Tibial artery (tissue), 4 donors: ENCODE measurements at regions not wholly inside any gene's neighbourhood (a gene's known extent, or its start where the extent isn't known, plus 50 kb on each side); places are given as distances from the start of the nearest gene placed in this dataset.

Experiments
- DNase-seq, 2 donors: peaks; one replicate each; pipeline ENCODE4 v3.0.0-alpha.2; 2019
- H3K27ac ChIP-seq, 2 donors: fragments of 200-600 bp; sonication (generic) in 1 of 2; 1 replicate in 1 of 2; 2 replicates in 1 of 2; pipeline ENCODE4 v1.5.1; 2018 to 2019; ENCODE audit warnings: mild to moderate bottlenecking in 1 of 2
- H3K27me3 ChIP-seq, 2 donors: fragments of 200-600 bp; sonication (generic) in 1 of 2; one replicate each; pipeline versions ENCODE4 v1.5.1 to v1.6.0; 2016 to 2019
- H3K36me3 ChIP-seq, 3 donors: fragments of 200-600 bp; sonication (generic) in 2 of 3; one replicate each; pipeline ENCODE4 v1.5.1; 2016 to 2019; ENCODE audit warnings: mild to moderate bottlenecking in 2 of 3
- H3K4me1 ChIP-seq, 4 donors: fragments of 200-600 bp; sonication (generic) in 2 of 4; 1 replicate in 3 of 4; 2 replicates in 1 of 4; pipeline ENCODE4 v1.5.1; 2016 to 2019
- H3K4me3 ChIP-seq, 2 donors: fragments of 200-600 bp; sonication (generic) in 1 of 2; 1 replicate in 1 of 2; 2 replicates in 1 of 2; pipeline ENCODE4 v1.5.1; 2018 to 2019; ENCODE audit warnings: mild to moderate bottlenecking in 2 of 2
- H3K9me3 ChIP-seq, 3 donors: fragments of 200-600 bp; sonication (generic) in 1 of 3; one replicate each; pipeline ENCODE4 v1.5.1; 2016 to 2019
- intact Hi-C: fragments of 100-400 bp; cut with DNase I; formaldehyde crosslinking; loops from one replicate; pipeline ENCODE4 v1.15.0; 2023; ENCODE audit warnings: low total_unique reads
- TF ChIP-seq, protein P1 (sequence below), 2 experiments: fragments of 200-600 bp in 1 of 2; fragments of 450-650 bp in 1 of 2; IDR thresholded peaks; one replicate each; pipeline ENCODE4 v1.5.1; 2017 to 2019; ENCODE audit warnings: antibody characterized with exemption in 2 of 2, mild to moderate bottlenecking in 1 of 2, moderate library complexity in 1 of 2

DNA sequence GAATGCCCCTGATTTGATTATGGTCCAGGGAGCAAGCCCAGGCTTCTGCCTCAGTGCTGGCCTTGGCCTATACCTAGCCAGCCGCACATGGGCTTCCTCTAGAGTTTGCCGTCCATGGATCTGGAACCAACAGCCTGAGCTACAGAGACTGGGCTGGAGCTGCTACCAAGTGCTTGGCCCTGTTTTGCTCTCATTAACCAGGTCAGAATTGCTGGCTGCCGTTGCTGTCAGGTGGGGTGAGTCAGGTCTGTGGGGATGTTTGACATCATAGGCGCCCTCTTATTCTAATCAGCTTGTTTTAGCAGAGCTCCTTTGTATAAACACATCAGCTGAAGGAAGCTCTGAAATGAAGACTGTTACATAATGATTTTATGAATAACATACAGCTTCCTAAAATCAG lies 83.1 kb upstream of the PHACTR2 start:
- H3K36me3 ChIP-seq = no peaks in the 10 kb centered on the region
- H3K4me3 ChIP-seq = no peak overlapping the region
- H3K4me1 ChIP-seq = peaks cover 0 to 25% (median 4%) of the 10 kb centered on the region in 4 donors
- no peak for DNase-seq
- H3K27ac ChIP-seq = no peak overlapping the region
- no peaks in the 10 kb centered on the region for H3K9me3 ChIP-seq
- no peaks in the 10 kb centered on the region for H3K27me3 ChIP-seq
- TF ChIP-seq, protein P1, sequence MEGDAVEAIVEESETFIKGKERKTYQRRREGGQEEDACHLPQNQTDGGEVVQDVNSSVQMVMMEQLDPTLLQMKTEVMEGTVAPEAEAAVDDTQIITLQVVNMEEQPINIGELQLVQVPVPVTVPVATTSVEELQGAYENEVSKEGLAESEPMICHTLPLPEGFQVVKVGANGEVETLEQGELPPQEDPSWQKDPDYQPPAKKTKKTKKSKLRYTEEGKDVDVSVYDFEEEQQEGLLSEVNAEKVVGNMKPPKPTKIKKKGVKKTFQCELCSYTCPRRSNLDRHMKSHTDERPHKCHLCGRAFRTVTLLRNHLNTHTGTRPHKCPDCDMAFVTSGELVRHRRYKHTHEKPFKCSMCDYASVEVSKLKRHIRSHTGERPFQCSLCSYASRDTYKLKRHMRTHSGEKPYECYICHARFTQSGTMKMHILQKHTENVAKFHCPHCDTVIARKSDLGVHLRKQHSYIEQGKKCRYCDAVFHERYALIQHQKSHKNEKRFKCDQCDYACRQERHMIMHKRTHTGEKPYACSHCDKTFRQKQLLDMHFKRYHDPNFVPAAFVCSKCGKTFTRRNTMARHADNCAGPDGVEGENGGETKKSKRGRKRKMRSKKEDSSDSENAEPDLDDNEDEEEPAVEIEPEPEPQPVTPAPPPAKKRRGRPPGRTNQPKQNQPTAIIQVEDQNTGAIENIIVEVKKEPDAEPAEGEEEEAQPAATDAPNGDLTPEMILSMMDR (IDR thresholded peaks at IDR 0.05) = no peak
- intact Hi-C loops = no loop called here

DNA sequence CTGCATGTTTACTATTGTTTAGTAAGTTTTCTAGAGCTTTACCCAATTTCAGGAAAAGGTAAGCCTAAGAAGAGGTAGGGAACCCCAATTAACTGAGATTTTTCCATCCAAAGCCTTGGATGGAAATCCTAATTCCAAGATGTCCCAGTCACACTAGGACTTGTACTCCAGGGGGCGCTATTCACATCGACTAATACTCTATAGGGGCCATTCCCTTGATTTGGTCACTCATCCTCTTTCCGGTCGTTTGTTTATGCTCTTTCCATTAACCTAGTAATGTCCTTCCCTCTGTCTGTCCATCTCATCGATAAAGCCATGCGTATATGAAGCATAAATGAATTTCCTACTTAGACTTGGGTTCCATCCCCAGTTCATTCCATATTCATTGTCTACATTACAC lies 80.8 kb upstream of the FUCA2 start:
- no peaks in the 10 kb centered on the region for H3K27me3 ChIP-seq
- intact Hi-C loops = no loop called here

DNA sequence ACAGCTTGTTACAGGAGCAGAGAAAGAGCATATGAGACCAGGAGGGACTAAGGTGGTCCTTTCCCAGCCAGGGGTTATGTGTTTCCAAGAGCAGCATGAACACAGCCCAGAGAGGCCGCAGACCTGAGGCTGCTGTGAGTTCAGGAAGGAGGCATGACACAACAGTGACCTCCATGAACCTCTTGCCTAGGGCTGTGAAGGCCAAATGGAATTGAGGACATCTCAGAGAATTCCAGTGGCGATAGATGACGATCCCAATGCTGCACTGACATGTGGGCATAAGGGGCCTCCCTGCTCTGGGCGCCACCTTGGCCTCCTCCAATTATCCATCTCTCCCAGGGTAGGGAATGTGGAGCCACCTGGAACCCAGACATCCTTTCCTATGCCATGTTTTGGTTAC lies 79.9 kb upstream of the FUCA2 start:
- no peaks in the 10 kb centered on the region for H3K36me3 ChIP-seq
- H3K4me1 ChIP-seq = peaks cover 0 to 19% (median 4%) of the 10 kb centered on the region in 4 donors
- no peak for DNase-seq
- H3K4me3 ChIP-seq = no peak overlapping the region
- no peaks in the 10 kb centered on the region for H3K9me3 ChIP-seq
- intact Hi-C loops = no loop called here
- TF ChIP-seq, protein P1 (IDR thresholded peaks at IDR 0.05) = no peak
- no peak overlapping the region for H3K27ac ChIP-seq
- H3K27me3 ChIP-seq = no peaks in the 10 kb centered on the region

More for the DNA sequence above, 80.8 kb upstream of the FUCA2 start:
- Histone ChIP-seq H3K4me3 (no peak overlapping the region), H3K36me3 (no peaks in the 10 kb centered on the region), H3K27ac (no peak overlapping the region), H3K9me3 (no peaks in the 10 kb centered on the region), H3K4me1 (peaks cover 0 to 25% (median 4%) of the 10 kb centered on the region in 4 donors)
- TF ChIP-seq, protein P1 (IDR thresholded peaks at IDR 0.05) = no peak
- DNase-seq = no peak

DNA sequence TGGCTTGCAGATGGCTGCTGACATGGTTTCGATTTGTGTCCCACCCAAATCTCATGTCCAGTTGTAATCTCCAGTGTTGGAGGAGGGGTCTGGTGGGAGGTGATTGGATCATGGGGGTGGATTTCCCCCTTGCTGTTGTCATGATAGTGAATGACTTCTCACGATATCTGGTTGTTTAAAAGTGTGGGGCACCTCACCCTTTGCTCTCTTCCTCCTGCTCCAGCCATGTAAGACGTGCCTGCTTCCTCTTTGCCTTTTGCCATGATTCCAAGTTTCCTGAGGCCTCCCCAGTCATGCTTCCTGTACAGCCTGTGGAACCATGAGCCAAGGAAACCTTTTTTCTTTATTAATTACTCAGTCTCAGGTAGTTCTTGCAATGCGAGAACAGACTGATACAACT lies 77.6 kb upstream of the FUCA2 start:
- DNase-seq = no peak
- no peaks in the 10 kb centered on the region for H3K9me3 ChIP-seq
- intact Hi-C loops = no loop called here
- no peak overlapping the region for H3K4me3 ChIP-seq
- no peaks in the 10 kb centered on the region for H3K27me3 ChIP-seq
- H3K27ac ChIP-seq = no peak overlapping the region
- H3K4me1 ChIP-seq = no peaks in the 10 kb centered on the region
- TF ChIP-seq, protein P1 (IDR thresholded peaks at IDR 0.05) = no peak
- H3K36me3 ChIP-seq = no peaks in the 10 kb centered on the region

DNA sequence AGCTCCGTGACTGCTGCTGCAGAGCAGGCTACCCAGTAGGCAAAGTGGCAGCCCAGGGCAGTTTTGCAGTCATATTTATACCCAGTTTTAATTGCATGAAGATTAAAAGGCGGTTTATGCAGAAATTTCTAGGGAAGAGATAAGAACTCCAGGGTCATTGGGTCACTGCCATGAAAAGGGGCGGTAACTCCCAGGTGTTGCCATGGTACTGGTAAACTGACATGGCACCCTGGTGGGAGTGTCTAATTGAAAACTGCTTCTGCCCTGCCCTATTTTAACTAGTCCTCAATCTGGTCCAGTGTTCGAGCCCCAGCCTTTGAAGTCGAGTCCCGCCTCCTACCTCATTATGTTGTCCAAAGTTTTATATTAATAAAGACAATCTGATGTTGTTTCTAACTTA lies 75.0 kb upstream of the FUCA2 start:
- no peak for DNase-seq
- Histone ChIP-seq H3K9me3 (no peaks in the 10 kb centered on the region), H3K27me3 (no peaks in the 10 kb centered on the region), H3K27ac (no peak overlapping the region), H3K4me3 (no peak overlapping the region), H3K36me3 (no peaks in the 10 kb centered on the region), H3K4me1 (peaks cover 0 to 3% (median 0%) of the 10 kb centered on the region in 4 donors)
- intact Hi-C loops = no loop called here
- TF ChIP-seq, protein P1 (IDR thresholded peaks at IDR 0.05) = no peak

DNA sequence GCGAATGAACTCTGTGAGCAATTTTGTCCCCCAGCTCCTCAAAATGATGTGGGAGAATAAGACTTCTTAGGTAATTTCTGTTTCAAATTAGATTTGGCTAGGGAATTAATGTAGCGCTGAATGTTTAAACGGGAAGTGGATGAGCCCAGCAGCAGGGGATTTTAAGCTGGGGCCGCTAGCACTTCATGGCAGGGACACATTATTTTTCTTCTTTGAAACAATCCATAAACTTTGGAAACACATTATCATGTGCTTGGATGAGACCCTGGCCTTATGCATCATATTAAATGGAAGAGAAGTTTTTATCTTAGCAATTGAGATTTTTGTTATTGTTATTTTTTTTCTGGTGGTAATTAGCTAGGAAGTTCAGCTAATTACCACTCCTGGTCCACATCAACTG lies 74.2 kb upstream of the FUCA2 start:
- H3K9me3 ChIP-seq = no peaks in the 10 kb centered on the region
- intact Hi-C loops = no loop called here
- H3K4me3 ChIP-seq = no peak overlapping the region
- no peak for DNase-seq
- H3K27me3 ChIP-seq = no peaks in the 10 kb centered on the region
- H3K4me1 ChIP-seq = peaks cover 0 to 3% (median 0%) of the 10 kb centered on the region in 4 donors
- no peaks in the 10 kb centered on the region for H3K36me3 ChIP-seq
- TF ChIP-seq, protein P1 (IDR thresholded peaks at IDR 0.05) = no peak
- no peak overlapping the region for H3K27ac ChIP-seq
